ENCODE measurements at regions not wholly inside any gene's neighbourhood (a gene's known extent, or its start where the extent isn't known, plus 50 kb on each side); places are given as distances from the start of the nearest gene placed in this dataset.

DNA sequence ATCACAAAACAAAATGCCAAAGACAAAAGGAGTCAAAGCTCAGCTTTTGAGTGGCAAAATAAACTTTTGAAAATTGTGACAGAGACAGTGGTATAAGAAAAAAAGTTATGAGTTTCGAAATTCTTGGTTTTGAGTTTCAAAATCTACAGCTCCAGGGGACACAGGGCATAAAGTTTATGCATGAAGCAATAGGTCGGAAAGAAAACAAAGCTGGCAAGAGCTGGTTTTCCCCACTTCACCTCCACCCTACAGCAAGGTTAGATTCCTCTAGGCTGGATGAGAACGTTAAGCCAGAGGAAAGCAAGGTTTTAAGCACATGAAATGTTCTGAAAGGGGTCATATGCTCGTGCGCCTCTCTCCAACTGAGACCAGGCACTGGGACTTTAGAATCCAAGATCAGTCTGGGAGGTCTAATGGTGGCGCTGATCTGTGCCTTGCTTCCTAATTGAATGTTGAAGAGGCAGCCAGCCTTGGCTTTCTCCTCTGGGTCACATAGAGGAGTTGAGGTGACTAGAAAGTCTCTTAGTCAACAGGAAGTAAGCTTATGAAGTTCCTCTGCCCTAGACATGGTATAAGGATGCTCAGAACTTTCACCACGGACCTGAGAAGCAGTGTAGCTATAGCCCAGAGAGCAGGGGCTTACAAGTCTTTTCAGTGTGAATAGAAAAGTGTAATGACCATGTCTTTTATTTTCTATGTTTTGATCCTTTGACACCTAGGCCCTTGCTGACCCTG is 167.7 kb upstream of the DMAC1 start:
- TF ChIP-seq POLR2AphosphoS5 (IDR thresholded peaks at IDR 0.05; ENCODE audit: borderline replicate concordance, low read depth, low read length) (no peak), EZH2 (IDR thresholded peaks at IDR 0.05) (no peak)
